Colonic mucosa (tissue), 4 donors: ENCODE measurements at regions not wholly inside any gene's neighbourhood (a gene's known extent, or its start where the extent isn't known, plus 50 kb on each side); places are given as distances from the start of the nearest gene placed in this dataset.

ENCODE experiments used
- DNase-seq: peaks from one replicate; pipeline ENCODE4 v3.0.0-alpha.2; 2020
- H3K27ac ChIP-seq: fragments of 200-600 bp; one replicate; pipeline ENCODE4 v1.8.0; 2021
- H3K27me3 ChIP-seq: fragments of 200-600 bp; one replicate; pipeline ENCODE4 v1.8.0; 2021
- H3K36me3 ChIP-seq: fragments of 200-600 bp; one replicate; pipeline ENCODE4 v1.8.0; 2021
- H3K4me1 ChIP-seq: fragments of 200-600 bp; one replicate; pipeline ENCODE4 v1.8.0; 2021; ENCODE audit warnings: mild to moderate bottlenecking
- H3K4me3 ChIP-seq: fragments of 200-600 bp; one replicate; pipeline ENCODE4 v1.8.0; 2021
- H3K9ac ChIP-seq, 2 donors: one replicate each; pipeline ENCODE4 v1.7.0; 2013; ENCODE audit warnings: control low read depth in 2 of 2, low read depth in 2 of 2, low read length in 2 of 2
- H3K9me3 ChIP-seq: fragments of 200-600 bp; one replicate; pipeline ENCODE4 v1.8.0; 2021
- intact Hi-C: fragments of 100-400 bp; cut with DNase I; formaldehyde crosslinking; loops from one replicate; pipeline ENCODE4 v1.14.1; 2022
- TF ChIP-seq, protein P1 (sequence below): fragments of 200-600 bp; IDR thresholded peaks from one replicate; pipeline ENCODE4 v1.8.0; 2022; ENCODE audit warnings: antibody characterized with exemption, mild to moderate bottlenecking
- donor health status: healthy.
- donor health status: DM: no; HTN: no; CAD: no.
- donor health status: DM: no; HTN: no; CAD: no.

DNA sequence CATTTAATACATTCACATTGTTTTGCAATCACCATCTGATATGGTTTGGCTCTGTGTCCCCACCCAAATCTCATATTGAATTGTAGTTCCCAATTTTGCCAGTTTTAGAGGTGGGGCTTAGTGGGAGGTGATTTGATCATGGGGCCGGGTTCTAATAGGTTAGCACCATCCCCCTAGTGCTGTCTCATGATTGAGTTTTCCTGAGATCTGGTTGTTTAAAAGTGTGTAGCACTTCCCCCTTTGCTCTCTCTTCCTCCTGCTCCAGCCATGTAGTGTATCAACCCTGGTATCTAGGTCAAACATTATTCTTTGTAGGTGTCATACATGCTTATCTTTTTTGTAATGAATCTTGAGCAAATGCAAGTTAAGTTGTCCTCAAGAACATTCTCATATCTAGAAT is 83.3 kb upstream of the KIT start:
- H3K36me3 ChIP-seq: no peaks in the 10 kb centered on the region
- no peak overlapping the region for H3K9ac ChIP-seq
- H3K4me3 ChIP-seq: no peak overlapping the region
- DNase-seq: no peak
- H3K9me3 ChIP-seq: no peaks in the 10 kb centered on the region
- no peaks in the 10 kb centered on the region for H3K4me1 ChIP-seq
- intact Hi-C loops: no loop called here
- H3K27ac ChIP-seq: no peak overlapping the region
- TF ChIP-seq, protein P1, sequence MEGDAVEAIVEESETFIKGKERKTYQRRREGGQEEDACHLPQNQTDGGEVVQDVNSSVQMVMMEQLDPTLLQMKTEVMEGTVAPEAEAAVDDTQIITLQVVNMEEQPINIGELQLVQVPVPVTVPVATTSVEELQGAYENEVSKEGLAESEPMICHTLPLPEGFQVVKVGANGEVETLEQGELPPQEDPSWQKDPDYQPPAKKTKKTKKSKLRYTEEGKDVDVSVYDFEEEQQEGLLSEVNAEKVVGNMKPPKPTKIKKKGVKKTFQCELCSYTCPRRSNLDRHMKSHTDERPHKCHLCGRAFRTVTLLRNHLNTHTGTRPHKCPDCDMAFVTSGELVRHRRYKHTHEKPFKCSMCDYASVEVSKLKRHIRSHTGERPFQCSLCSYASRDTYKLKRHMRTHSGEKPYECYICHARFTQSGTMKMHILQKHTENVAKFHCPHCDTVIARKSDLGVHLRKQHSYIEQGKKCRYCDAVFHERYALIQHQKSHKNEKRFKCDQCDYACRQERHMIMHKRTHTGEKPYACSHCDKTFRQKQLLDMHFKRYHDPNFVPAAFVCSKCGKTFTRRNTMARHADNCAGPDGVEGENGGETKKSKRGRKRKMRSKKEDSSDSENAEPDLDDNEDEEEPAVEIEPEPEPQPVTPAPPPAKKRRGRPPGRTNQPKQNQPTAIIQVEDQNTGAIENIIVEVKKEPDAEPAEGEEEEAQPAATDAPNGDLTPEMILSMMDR: no peak
- no peaks in the 10 kb centered on the region for H3K27me3 ChIP-seq

- DNase-seq: no peak
- intact Hi-C loops: no loop called here
- no peak overlapping the region for H3K4me3 ChIP-seq
These were observed 81.8 kb upstream of the KIT start for GRCh38 chr4:54575919-54576318.

DNA sequence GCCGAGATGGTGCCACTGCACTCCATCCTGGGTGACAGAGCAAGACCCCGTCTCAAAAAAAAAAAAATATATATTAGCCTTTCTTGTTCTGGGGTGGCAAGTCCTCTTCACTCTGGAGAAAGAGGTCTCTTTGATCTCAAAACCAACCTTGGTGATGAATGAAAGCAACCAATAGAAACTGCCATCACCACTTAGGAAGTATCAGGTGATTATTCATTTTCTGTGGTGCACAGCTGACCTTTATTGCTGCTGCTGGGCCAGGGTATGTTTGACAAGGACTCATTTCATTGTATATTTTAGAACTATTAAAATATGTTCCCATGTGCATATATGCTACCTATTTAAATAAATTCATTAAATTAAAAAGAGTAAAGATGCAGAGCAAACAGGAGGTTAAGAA is 76.0 kb upstream of the KIT start:
- Histone ChIP-seq H3K4me3 (no peak overlapping the region), H3K27ac (no peak overlapping the region), H3K9ac (no peak overlapping the region), H3K27me3 (no peaks in the 10 kb centered on the region), H3K9me3 (no peaks in the 10 kb centered on the region), H3K4me1 (no peaks in the 10 kb centered on the region), H3K36me3 (no peaks in the 10 kb centered on the region)
- DNase-seq: no peak
- TF ChIP-seq, protein P1: no peak
- intact Hi-C loops: no loop called here

More at GRCh38 chr4:54575919-54576318, 81.8 kb upstream of the KIT start:
- H3K9ac ChIP-seq: no peak overlapping the region
- no peaks in the 10 kb centered on the region for H3K27me3 ChIP-seq
- H3K9me3 ChIP-seq: no peaks in the 10 kb centered on the region
- TF ChIP-seq, protein P1: no peak
- H3K27ac ChIP-seq: no peak overlapping the region
- no peaks in the 10 kb centered on the region for H3K4me1 ChIP-seq
- H3K36me3 ChIP-seq: no peaks in the 10 kb centered on the region

DNA sequence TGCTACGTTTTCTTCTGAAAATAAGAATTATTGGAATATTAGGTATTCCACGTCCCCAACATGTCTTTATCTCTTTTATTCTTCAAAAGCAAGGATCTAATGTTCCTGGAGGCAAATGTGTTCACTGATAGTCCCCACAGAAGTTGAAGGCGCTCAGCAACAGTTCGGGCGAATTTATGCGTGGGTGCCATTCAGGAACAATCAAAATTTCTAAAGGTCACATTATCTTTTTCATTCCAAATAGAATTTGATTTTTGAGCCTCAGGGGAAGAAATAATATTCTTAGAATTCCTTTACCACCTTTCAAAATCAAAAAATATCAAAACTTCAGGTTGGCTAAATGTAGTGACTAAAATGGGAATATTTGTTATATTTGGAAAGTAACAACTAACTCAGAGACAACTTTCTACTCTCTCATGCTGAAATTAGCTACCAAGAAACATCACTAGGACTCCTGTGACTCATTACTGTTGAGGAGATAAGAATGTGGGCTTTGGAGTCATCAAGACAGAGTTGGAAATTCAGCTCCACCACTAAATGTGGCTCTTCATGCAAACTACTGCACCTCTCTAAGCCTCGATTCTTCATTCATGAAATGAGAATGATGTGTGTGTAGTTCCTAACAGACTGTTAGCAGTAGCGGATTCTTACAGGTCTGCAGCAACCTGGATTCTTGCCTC is 72.3 kb upstream of the KIT start:
- intact Hi-C loops: no loop called here

DNA sequence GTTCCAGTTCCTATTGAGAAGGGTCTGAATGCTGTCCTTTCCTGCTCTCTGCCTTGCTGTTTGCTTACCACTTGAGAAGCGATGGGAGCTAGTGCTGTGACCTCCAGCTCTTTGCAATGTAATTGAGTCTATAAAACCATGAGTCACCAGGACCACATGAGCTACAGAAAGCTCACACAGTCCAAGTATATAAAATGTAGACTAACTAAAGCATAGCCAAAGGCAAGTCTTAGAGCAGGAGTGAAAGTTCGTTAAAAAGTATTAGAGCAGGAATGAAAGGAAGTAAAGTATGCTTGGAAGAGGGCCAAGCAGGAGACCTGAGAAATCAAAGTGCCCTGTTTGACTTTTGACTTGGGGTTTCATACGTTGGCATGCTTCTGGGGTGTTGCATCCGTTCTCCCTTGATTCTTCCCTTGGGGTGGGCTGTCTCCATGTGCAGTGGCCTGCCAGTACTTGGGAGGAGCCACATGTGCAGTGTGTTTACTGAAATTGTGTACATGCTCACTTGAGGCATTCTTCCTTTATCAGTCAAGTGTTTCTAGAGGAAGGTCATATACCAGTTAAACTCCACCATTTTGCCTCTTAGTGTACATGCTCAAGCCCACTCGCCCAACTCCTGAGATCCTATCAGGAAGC is 71.3 kb upstream of the KIT start:
- Histone ChIP-seq H3K4me1 (no peaks in the 10 kb centered on the region), H3K9ac (no peak overlapping the region), H3K4me3 (no peak overlapping the region), H3K27ac (peak overlapping the region; percentile 86), H3K36me3 (no peaks in the 10 kb centered on the region), H3K9me3 (no peaks in the 10 kb centered on the region), H3K27me3 (no peaks in the 10 kb centered on the region)
- peak; percentile 58 for DNase-seq
- TF ChIP-seq, protein P1: no peak
- intact Hi-C loops: no loop called here

More for the DNA sequence above, 72.3 kb upstream of the KIT start:
- H3K27me3 ChIP-seq: no peaks in the 10 kb centered on the region
- no peaks in the 10 kb centered on the region for H3K36me3 ChIP-seq
- H3K4me1 ChIP-seq: no peaks in the 10 kb centered on the region
- no peak overlapping the region for H3K9ac ChIP-seq
- no peak overlapping the region for H3K4me3 ChIP-seq
- TF ChIP-seq, protein P1: no peak
- no peak for DNase-seq
- H3K27ac ChIP-seq: peak overlapping the region; percentile 86
- H3K9me3 ChIP-seq: no peaks in the 10 kb centered on the region
